Lung (tissue), 11 donors: ENCODE measurements at regions not wholly inside any gene's neighbourhood (a gene's known extent, or its start where the extent isn't known, plus 50 kb on each side); places are given as distances from the start of the nearest gene placed in this dataset.

Experiments used
- ATAC-seq: fragments of 200-7000 bp; cut with Tn5 transposase; one replicate; pipeline ENCODE4 v1.9.1; 2020; ENCODE audit warnings: moderate number of reproducible peaks; ENCODE audit not compliant: insufficient read depth, low FRiP score
- DNase-seq, 3 donors: peaks; one replicate each; pipeline ENCODE4 v3.0.0-alpha.2; 2013 to 2017
- H3K27ac ChIP-seq, 2 donors: one replicate each; pipeline ENCODE4 v1.5.1; 2013; ENCODE audit warnings: mild to moderate bottlenecking in 2 of 2, moderate library complexity in 2 of 2, control low read depth in 1 of 2, inconsistent platforms in 1 of 2, low read depth in 1 of 2, low read length in 1 of 2
- H3K27me3 ChIP-seq, 3 donors: one replicate each; pipeline ENCODE4 v1.5.1; 2013; ENCODE audit warnings: low read length in 2 of 3; ENCODE audit not compliant: control insufficient read depth in 3 of 3, insufficient read depth in 3 of 3
- H3K36me3 ChIP-seq, 4 donors: one replicate each; pipeline ENCODE4 v1.5.1; 2013; ENCODE audit warnings: low read length in 4 of 4, mild to moderate bottlenecking in 1 of 4, moderate library complexity in 1 of 4; ENCODE audit not compliant: control insufficient read depth in 4 of 4, insufficient read depth in 4 of 4
- H3K4me1 ChIP-seq, 5 donors: one replicate each; pipeline ENCODE4 v1.5.1; 2013; ENCODE audit warnings: low read length in 5 of 5, mild to moderate bottlenecking in 2 of 5, moderate library complexity in 1 of 5; ENCODE audit not compliant: control insufficient read depth in 5 of 5, insufficient read depth in 5 of 5
- H3K4me3 ChIP-seq: one replicate; pipeline ENCODE4 v1.5.1; 2013; ENCODE audit warnings: mild to moderate bottlenecking, control low read depth, moderate library complexity
- H3K9ac ChIP-seq, 2 donors: one replicate each; pipeline ENCODE4 v1.5.1; 2013; ENCODE audit warnings: low read length in 2 of 2, control low read depth in 1 of 2; ENCODE audit not compliant: insufficient read depth in 1 of 2
- H3K9me3 ChIP-seq, 4 donors: one replicate each; pipeline ENCODE4 v1.5.1; 2013; ENCODE audit warnings: low read length in 3 of 4, mild to moderate bottlenecking in 1 of 4, moderate library complexity in 1 of 4; ENCODE audit not compliant: control insufficient read depth in 4 of 4, insufficient read depth in 3 of 4
- CTCF ChIP-seq: IDR thresholded peaks from 2 replicates; pipeline ENCODE4 v1.5.1; 2012; ENCODE audit warnings: mild to moderate bottlenecking; ENCODE audit errors: control extremely low read depth, extremely low read depth
- WGBS, 2 donors: extraction: QIAGEN DNeasy Blood & Tissue Kit; methylation state at CpG; one replicate each; pipeline ENCODE4 v1.1.7; 2013; 5-methylcytosine and 5-hydroxymethylcytosine counted together
- donor health status: control.
- donor health status: control.
- donor health status: Bipolar disorder and iron deficiency.
- donor health status: healthy.
- donor health status: DM: yes; HTN: yes; CAD: no.

- no peaks in the 10 kb centered on the region for H3K36me3 ChIP-seq
- 81 to 92% methylated on average over 1 of the region's 1 CpG for WGBS, 2 donors
- no peak for TF ChIP-seq CTCF
- DNase-seq = no peak
- H3K27me3 ChIP-seq = no peaks in the 10 kb centered on the region
- no peak overlapping the region for H3K9ac ChIP-seq
- ATAC-seq = no peak
- H3K4me1 ChIP-seq = no peaks in the 10 kb centered on the region
- no peak overlapping the region for H3K4me3 ChIP-seq
- H3K27ac ChIP-seq = no peak overlapping the region
- H3K9me3 ChIP-seq = no peaks in the 10 kb centered on the region
Measured at GRCh38 chr11:91819777-91820176, 404.8 kb upstream of the FAT3 start.

- H3K9ac ChIP-seq = no peak overlapping the region
- DNase-seq (no peak), ATAC-seq (no peak)
- no peak for TF ChIP-seq CTCF
- H3K36me3 ChIP-seq = no peaks in the 10 kb centered on the region
- H3K9me3 ChIP-seq = no peaks in the 10 kb centered on the region
- no peaks in the 10 kb centered on the region for H3K4me1 ChIP-seq
- WGBS, 2 donors = 80 to 81% methylated on average over 2 of the region's 2 CpGs
- no peak overlapping the region for H3K4me3 ChIP-seq
- no peak overlapping the region for H3K27ac ChIP-seq
- no peaks in the 10 kb centered on the region for H3K27me3 ChIP-seq
Measured at GRCh38 chr11:91819195-91819594, 405.4 kb upstream of the FAT3 start.

- Histone ChIP-seq H3K4me3 (no peak overlapping the region), H3K9me3 (no peaks in the 10 kb centered on the region), H3K4me1 (no peaks in the 10 kb centered on the region), H3K9ac (no peak overlapping the region), H3K36me3 (no peaks in the 10 kb centered on the region), H3K27me3 (no peaks in the 10 kb centered on the region), H3K27ac (no peak overlapping the region)
- no peak for ATAC-seq
- no peak for TF ChIP-seq CTCF
- WGBS, 2 donors = 78 to 86% methylated on average over 4 of the region's 4 CpGs
- DNase-seq = no peak
Measured at GRCh38 chr11:91817996-91818395, 406.6 kb upstream of the FAT3 start.

- ATAC-seq (no peak), DNase-seq (no peak)
- Histone ChIP-seq H3K36me3 (no peaks in the 10 kb centered on the region), H3K4me3 (no peak overlapping the region), H3K27ac (no peak overlapping the region), H3K9ac (no peak overlapping the region), H3K4me1 (no peaks in the 10 kb centered on the region), H3K27me3 (no peaks in the 10 kb centered on the region), H3K9me3 (peaks cover 0 to 3% (median 0%) of the 10 kb centered on the region in 4 donors)
- no peak for TF ChIP-seq CTCF
Measured at GRCh38 chr11:91813263-91813662, 411.4 kb upstream of the FAT3 start.
